Ovary (tissue), 7 donors: ENCODE measurements at regions not wholly inside any gene's neighbourhood (a gene's known extent, or its start where the extent isn't known, plus 50 kb on each side); places are given as distances from the start of the nearest gene placed in this dataset.

ENCODE experiments used
- DNase-seq, 5 donors: peaks; one replicate each; pipeline ENCODE4 v3.0.0-alpha.2; 2019 to 2020
- H3K27ac ChIP-seq, 2 donors: fragments of 200-600 bp; one replicate each; pipeline versions ENCODE4 v1.5.1 to v1.8.0; 2019 to 2022
- H3K27me3 ChIP-seq: fragments of 200-600 bp; one replicate; pipeline ENCODE4 v1.8.0; 2022
- H3K36me3 ChIP-seq: fragments of 200-600 bp; sonication (generic); one replicate; pipeline ENCODE4 v1.5.1; 2019
- H3K4me1 ChIP-seq: one replicate; pipeline ENCODE4 v1.8.1; 2013; ENCODE audit warnings: mild to moderate bottlenecking, moderate library complexity; ENCODE audit not compliant: insufficient read depth
- H3K4me3 ChIP-seq: fragments of 200-600 bp; sonication (generic); one replicate; pipeline ENCODE4 v1.5.1; 2017
- H3K9me3 ChIP-seq, 2 donors: fragments of 200-600 bp in 1 of 2; sonication (generic) in 1 of 2; one replicate each; pipeline versions ENCODE4 v1.5.1 to v1.8.1; 2013 to 2019; ENCODE audit warnings: mild to moderate bottlenecking in 1 of 2, moderate library complexity in 1 of 2
- EP300 ChIP-seq: sonication (generic); formaldehyde crosslinking; IDR thresholded peaks from one replicate; pipeline ENCODE4 v1.6.1; 2017; ENCODE audit warnings: antibody characterized with exemption
- POLR2A ChIP-seq: fragments of 450-650 bp; IDR thresholded peaks from one replicate; pipeline ENCODE4 v1.6.1; 2017; ENCODE audit warnings: antibody characterized with exemption, mild to moderate bottlenecking, moderate library complexity
- WGBS, 3 donors: extraction: QIAGEN DNeasy Blood & Tissue Kit in 1 of 3; methylation state at CpG; one replicate each; pipeline versions ENCODE4 v1.1.5 to v1.1.7; 2013 to 2017; 5-methylcytosine and 5-hydroxymethylcytosine counted together
- intact Hi-C, 4 donors: fragments of 100-400 bp; cut with DNase I; formaldehyde crosslinking; loops; one replicate each; pipeline versions ENCODE4 v1.11.0 to v1.15.1; 2022 to 2023
- TF ChIP-seq, protein P1 (sequence below), 3 donors: fragments of 450-650 bp in 2 of 3; fragments of 200-600 bp in 1 of 3; IDR thresholded peaks; one replicate each; pipeline versions ENCODE4 v1.5.1 to v1.8.0; 2016 to 2022; ENCODE audit warnings: antibody characterized with exemption in 3 of 3, mild to moderate bottlenecking in 1 of 3
- donor health status: DM: no; HTN: no; CAD: no; lungs with moderate emphysema.
- donor health status: DM: no; HTN: no; CAD: no.
- donor health status: Bipolar disorder and iron deficiency.
- donor health status: DM: no; HTN: no; CAD: no.
- donor health status: DM: yes; HTN: yes; CAD: no.

DNA sequence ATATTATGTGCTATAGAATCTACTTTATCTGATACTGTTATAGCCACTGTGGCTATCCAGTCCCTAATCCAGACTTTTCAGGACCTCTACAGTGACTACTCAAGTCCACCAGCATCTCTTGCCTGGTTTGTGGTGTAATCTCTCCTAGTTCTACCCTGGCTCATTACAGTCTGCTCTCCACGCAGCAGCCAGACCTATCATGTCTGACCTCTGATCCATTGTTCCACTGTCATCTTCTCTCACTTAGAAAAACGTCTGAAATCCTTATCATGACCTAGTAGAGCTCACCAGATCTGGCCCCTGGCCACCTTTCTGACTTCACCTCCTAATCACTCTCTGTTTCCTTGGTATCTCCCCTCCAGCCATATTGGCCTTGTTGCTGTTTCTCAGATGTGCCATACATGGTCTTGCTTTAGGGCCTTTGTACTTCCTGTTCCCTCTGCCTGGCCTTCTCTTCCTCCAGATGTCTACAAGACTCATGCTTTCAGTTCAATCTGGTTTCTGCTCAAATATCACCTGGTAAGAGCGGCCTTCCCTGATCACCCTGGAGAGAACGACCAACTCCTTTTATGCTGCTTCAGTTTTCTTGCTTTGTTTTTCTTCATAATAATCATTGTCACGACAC lies 475.5 kb downstream of the AACS start:
- Histone ChIP-seq H3K4me1 (no peaks in the 10 kb centered on the region), H3K36me3 (no peaks in the 10 kb centered on the region), H3K27ac (no peak overlapping the region), H3K4me3 (no peak overlapping the region), H3K9me3 (no peaks in the 10 kb centered on the region), H3K27me3 (no peaks in the 10 kb centered on the region)
- no peak for DNase-seq
- WGBS, 3 donors: 55 to 60% (median 56%) methylated on average over 5 of the region's 5 CpGs
- intact Hi-C loops: no loop called here
- TF ChIP-seq POLR2A: no peak
- TF ChIP-seq, protein P1, sequence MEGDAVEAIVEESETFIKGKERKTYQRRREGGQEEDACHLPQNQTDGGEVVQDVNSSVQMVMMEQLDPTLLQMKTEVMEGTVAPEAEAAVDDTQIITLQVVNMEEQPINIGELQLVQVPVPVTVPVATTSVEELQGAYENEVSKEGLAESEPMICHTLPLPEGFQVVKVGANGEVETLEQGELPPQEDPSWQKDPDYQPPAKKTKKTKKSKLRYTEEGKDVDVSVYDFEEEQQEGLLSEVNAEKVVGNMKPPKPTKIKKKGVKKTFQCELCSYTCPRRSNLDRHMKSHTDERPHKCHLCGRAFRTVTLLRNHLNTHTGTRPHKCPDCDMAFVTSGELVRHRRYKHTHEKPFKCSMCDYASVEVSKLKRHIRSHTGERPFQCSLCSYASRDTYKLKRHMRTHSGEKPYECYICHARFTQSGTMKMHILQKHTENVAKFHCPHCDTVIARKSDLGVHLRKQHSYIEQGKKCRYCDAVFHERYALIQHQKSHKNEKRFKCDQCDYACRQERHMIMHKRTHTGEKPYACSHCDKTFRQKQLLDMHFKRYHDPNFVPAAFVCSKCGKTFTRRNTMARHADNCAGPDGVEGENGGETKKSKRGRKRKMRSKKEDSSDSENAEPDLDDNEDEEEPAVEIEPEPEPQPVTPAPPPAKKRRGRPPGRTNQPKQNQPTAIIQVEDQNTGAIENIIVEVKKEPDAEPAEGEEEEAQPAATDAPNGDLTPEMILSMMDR (IDR thresholded peaks at IDR 0.05): no peak
- TF ChIP-seq EP300: no peak

DNA sequence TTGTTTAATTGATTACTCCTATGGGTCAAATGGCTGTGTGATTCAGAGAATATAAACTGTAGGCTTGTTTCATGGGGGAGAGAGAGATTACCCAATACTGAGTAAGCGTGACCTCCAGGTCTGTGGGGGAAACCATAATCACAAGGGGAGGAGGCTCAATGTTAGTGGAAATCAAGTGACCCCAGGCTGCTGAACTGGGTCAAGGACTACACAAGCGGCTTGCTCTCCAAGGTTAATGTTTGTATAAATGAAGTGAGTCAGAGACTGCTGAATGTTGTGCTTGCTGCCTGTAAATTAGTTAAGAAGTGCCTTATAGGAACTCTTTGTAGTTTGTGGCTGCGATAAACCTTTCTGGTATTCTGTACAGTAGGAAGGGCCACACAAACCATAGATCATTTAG lies 479.7 kb downstream of the AACS start:
- Histone ChIP-seq H3K27ac (no peak overlapping the region), H3K4me1 (no peaks in the 10 kb centered on the region), H3K36me3 (no peaks in the 10 kb centered on the region), H3K27me3 (no peaks in the 10 kb centered on the region), H3K4me3 (no peak overlapping the region), H3K9me3 (no peaks in the 10 kb centered on the region)
- 59 to 69% (median 64%) methylated on average over 3 of the region's 3 CpGs for WGBS, 3 donors
- TF ChIP-seq, protein P1 (IDR thresholded peaks at IDR 0.05): no peak
- TF ChIP-seq POLR2A (no peak), EP300 (no peak)
- DNase-seq: no peak
- intact Hi-C loops: no loop called here

DNA sequence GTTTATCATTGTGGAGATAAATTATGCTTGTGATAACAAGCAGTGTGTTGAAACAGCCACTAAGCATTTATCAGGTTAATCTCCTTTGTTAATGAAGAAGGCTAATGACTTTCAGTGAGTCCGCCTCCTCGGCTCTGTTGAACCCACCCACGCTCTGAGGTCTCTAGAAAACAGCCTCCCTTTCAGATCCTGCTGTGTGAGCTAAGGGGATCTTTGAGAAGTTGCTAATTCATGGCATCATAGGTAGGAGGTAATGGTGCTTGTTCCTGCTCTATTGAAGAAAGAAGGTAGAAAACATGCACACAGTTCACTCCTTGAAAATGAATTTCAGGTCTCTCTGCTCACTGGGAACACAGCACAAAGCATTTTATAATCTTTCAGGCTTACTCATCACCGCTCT lies 483.9 kb downstream of the AACS start:
- intact Hi-C loops: no loop called here
- DNase-seq: no peak
- TF ChIP-seq, protein P1 (IDR thresholded peaks at IDR 0.05): no peak
- TF ChIP-seq EP300 (no peak), POLR2A (no peak)
- WGBS, 3 donors: 43 to 59% (median 44%) methylated on average over 4 of the region's 4 CpGs
- H3K27ac ChIP-seq: no peak overlapping the region
- H3K4me3 ChIP-seq: no peak overlapping the region
- no peaks in the 10 kb centered on the region for H3K36me3 ChIP-seq
- no peaks in the 10 kb centered on the region for H3K9me3 ChIP-seq
- H3K27me3 ChIP-seq: no peaks in the 10 kb centered on the region
- no peaks in the 10 kb centered on the region for H3K4me1 ChIP-seq

DNA sequence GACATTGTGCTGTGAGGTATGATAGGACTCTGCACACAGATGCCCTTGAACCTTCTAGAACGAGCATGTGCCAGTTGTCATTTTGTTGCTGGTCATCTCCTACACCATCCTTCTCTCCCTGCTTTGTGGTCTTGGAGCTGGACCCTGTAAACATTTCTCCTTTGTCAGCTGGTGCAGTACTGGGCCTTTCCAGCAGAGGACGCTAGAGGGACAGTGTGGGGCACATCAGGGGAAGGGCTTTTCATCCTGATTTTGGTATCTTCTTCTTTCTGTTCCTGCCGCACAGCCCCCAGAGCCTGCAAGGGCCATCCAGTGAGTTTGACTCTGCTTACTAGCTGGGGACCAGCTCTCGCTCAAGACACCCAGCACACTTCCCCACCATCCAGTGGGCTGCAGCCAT lies 484.6 kb downstream of the AACS start:
- no peak for TF ChIP-seq POLR2A
- TF ChIP-seq, protein P1 (IDR thresholded peaks at IDR 0.05): no peak
- no peak for TF ChIP-seq EP300
- no peaks in the 10 kb centered on the region for H3K9me3 ChIP-seq
- 57 to 73% (median 59%) methylated on average over 4 of the region's 4 CpGs for WGBS, 3 donors
- H3K27ac ChIP-seq: no peak overlapping the region
- H3K36me3 ChIP-seq: no peaks in the 10 kb centered on the region
- no peaks in the 10 kb centered on the region for H3K27me3 ChIP-seq
- DNase-seq: no peak
- no peak overlapping the region for H3K4me3 ChIP-seq
- H3K4me1 ChIP-seq: no peaks in the 10 kb centered on the region
- intact Hi-C loops: no loop called here
